ENCODE measurements at regions not wholly inside any gene's neighbourhood (a gene's known extent, or its start where the extent isn't known, plus 50 kb on each side); places are given as distances from the start of the nearest gene placed in this dataset.

- no peak overlapping the region for H3K4me3 Mint-ChIP-seq
Measured at GRCh38 chr5:30960036-30960435, 233.4 kb upstream of the CDH6 start.

More at GRCh38 chr5:30960036-30960435, 233.4 kb upstream of the CDH6 start:
- Histone ChIP-seq H3K9me2 (ENCODE audit: insufficient read depth) (peaks cover 2% of the 10 kb centered on the region; the same call in 1 of the 2 replicates), H3F3A (replicated peaks; ENCODE audit: low read depth) (no peaks in the 10 kb centered on the region), H4K20me1 (replicated peaks; ENCODE audit: insufficient read depth) (no peaks in the 10 kb centered on the region), H2AFZ (peak overlapping the region; percentile 80), H3K4me3 (no peak overlapping the region), H3K79me2 (replicated peaks; ENCODE audit: insufficient read depth) (no peaks in the 10 kb centered on the region), H3K27ac (ENCODE audit: low read depth) (no peak overlapping the region), H3K4me2 (0 out of 2 replicates have a peak overlapping the region, but pooled peaks have one; percentile 33), H3K4me1 (ENCODE audit: insufficient read depth) (peaks cover 9% of the 10 kb centered on the region), H3K27me3 (ENCODE audit: insufficient read depth) (no peaks in the 10 kb centered on the region), H3K36me3 (ENCODE audit: insufficient read depth) (no peaks in the 10 kb centered on the region)
- DNase-seq (ENCODE audit: low spot score) (peak; percentile 9), ATAC-seq (no peak; the same call in 2 of the 3 replicates)
- Mint-ChIP-seq H3K27me3 (ENCODE audit: insufficient read depth, low read depth, poor library complexity) (no peaks in the 10 kb centered on the region), H3K4me1 (peaks cover 10% of the 10 kb centered on the region), H3K36me3 (ENCODE audit: low read depth) (no peaks in the 10 kb centered on the region), H3K27ac (no peak overlapping the region; the same call in 1 of the 2 replicates), H3K9me3 (peaks cover 1% of the 10 kb centered on the region; the same call in 1 of the 3 replicates)
- TF ChIP-seq ZNF331 (CRISPR knock-in tag; IDR thresholded peaks at IDR 0.05; ENCODE audit: low read depth), result no peak
- TF ChIP-seq EZH2phosphoT487 (IDR thresholded peaks at IDR 0.05; ENCODE audit: unreplicated experiment), result no peak
- TF ChIP-seq CREB1 (CRISPR knock-in tag; IDR thresholded peaks at IDR 0.05; ENCODE audit: low read depth), result no peak
- TF ChIP-seq ZNF462 (CRISPR knock-in tag; IDR thresholded peaks at IDR 0.05), result no peak
- no peak for TF ChIP-seq STAT1 (IDR thresholded peaks at IDR 0.05; ENCODE audit: unreplicated experiment)
- no peak for TF ChIP-seq CTCF (conservative IDR thresholded peaks at IDR 0.05; ENCODE audit: low read depth in 2 of 2)
- TF ChIP-seq JUNB (IDR thresholded peaks at IDR 0.05; ENCODE audit: unreplicated experiment), result no peak
- TF ChIP-seq POLR2AphosphoS5 (IDR thresholded peaks at IDR 0.05; ENCODE audit: low read depth), result no peak
- TF ChIP-seq ETS1 (IDR thresholded peaks at IDR 0.05), result no peak
- no peak for TF ChIP-seq NANOG (IDR thresholded peaks at IDR 0.05; ENCODE audit: borderline replicate concordance)
- no peak for TF ChIP-seq REST (IDR thresholded peaks at IDR 0.05; ENCODE audit: unreplicated experiment)
- TF ChIP-seq EZH2 (IDR thresholded peaks at IDR 0.05; ENCODE audit: low read depth, unreplicated experiment), result no peak
- no peak for TF ChIP-seq ZNF114 (CRISPR knock-in tag; IDR thresholded peaks at IDR 0.05)

Measured in GM23338 (cell line).